Fibroblast of lung (primary cell): ENCODE measurements at regions not wholly inside any gene's neighbourhood (a gene's known extent, or its start where the extent isn't known, plus 50 kb on each side); places are given as distances from the start of the nearest gene placed in this dataset.
A peak's percentile ranks its signal among the peaks of the same experiment; 100 is the strongest.

Experiments
- DNase-seq, 2 donors: peaks; one replicate each; pipeline versions ENCODE4 v3.0.0 to v3.0.0-alpha.2; 2010; ENCODE audit warnings: low read depth in 2 of 2
- H2AFZ ChIP-seq: 2 replicates; pipeline ENCODE4 v1.5.1; 2012; ENCODE audit warnings: low read length, control low read depth, inconsistent platforms
- H3K27ac ChIP-seq: 2 replicates; pipeline ENCODE4 v1.5.1; 2011; ENCODE audit warnings: low read length, control low read depth; ENCODE audit not compliant: insufficient read depth
- H3K27me3 ChIP-seq: 2 replicates; pipeline ENCODE4 v1.5.1; 2011; ENCODE audit warnings: mild to moderate bottlenecking, low read length; ENCODE audit not compliant: control insufficient read depth, insufficient read depth
- H3K36me3 ChIP-seq: 2 replicates; pipeline ENCODE4 v1.5.1; 2011; ENCODE audit warnings: low read length; ENCODE audit not compliant: control insufficient read depth, insufficient read depth
- H3K4me1 ChIP-seq: 2 replicates; pipeline ENCODE4 v1.5.1; 2011; ENCODE audit warnings: low read length; ENCODE audit not compliant: control insufficient read depth, insufficient read depth; ENCODE audit errors: extremely low read depth
- H3K4me2 ChIP-seq: 2 replicates; pipeline ENCODE4 v1.5.1; 2011; ENCODE audit warnings: low read length, control low read depth; ENCODE audit not compliant: insufficient read depth; ENCODE audit errors: extremely low read depth
- H3K4me3 ChIP-seq, 4 experiments: fragments of 200-600 bp in 1 of 4; sonication (generic) in 1 of 4; replicated peaks in 1 of 4; 2 replicates each; pipeline ENCODE4 v1.5.1; 2011 to 2016; ENCODE audit warnings: low read length in 4 of 4, low read depth in 3 of 4, mild to moderate bottlenecking in 3 of 4, control low read depth in 2 of 4, inconsistent platforms in 1 of 4, mixed read lengths in 1 of 4; ENCODE audit not compliant: insufficient read depth in 1 of 4; ENCODE audit errors: control extremely low read depth in 1 of 4
- H3K79me2 ChIP-seq: 2 replicates; pipeline ENCODE4 v1.5.1; 2012; ENCODE audit warnings: mild to moderate bottlenecking, low read length, inconsistent platforms; ENCODE audit not compliant: control insufficient read depth, insufficient read depth
- H3K9ac ChIP-seq: 2 replicates; pipeline ENCODE4 v1.5.1; 2011; ENCODE audit warnings: mild to moderate bottlenecking, low read length, control low read depth; ENCODE audit not compliant: insufficient read depth
- H3K9me3 ChIP-seq: 2 replicates; pipeline ENCODE4 v1.5.1; 2012; ENCODE audit warnings: low read depth, low read length; ENCODE audit not compliant: control insufficient read depth, insufficient read depth
- H4K20me1 ChIP-seq: 2 replicates; pipeline ENCODE4 v1.5.1; 2011; ENCODE audit warnings: low read length; ENCODE audit not compliant: control insufficient read depth, insufficient read depth; ENCODE audit errors: extremely low read depth
- EZH2 ChIP-seq: IDR thresholded peaks from 2 replicates; pipeline ENCODE4 v1.5.1; 2012; ENCODE audit warnings: low read length, control low read depth, mild to moderate bottlenecking; ENCODE audit errors: missing control alignments
- TF ChIP-seq, protein P1 (sequence below), 2 donors: IDR thresholded peaks in 1 of 2; conservative IDR thresholded peaks in 1 of 2; 1 replicate in 1 of 2; 2 replicates in 1 of 2; pipeline ENCODE4 v1.5.1; 2011 to 2012; ENCODE audit warnings: low read length in 2 of 2, control low read depth in 1 of 2, inconsistent platforms in 1 of 2, low read depth in 1 of 2, mild to moderate bottlenecking in 1 of 2

DNA sequence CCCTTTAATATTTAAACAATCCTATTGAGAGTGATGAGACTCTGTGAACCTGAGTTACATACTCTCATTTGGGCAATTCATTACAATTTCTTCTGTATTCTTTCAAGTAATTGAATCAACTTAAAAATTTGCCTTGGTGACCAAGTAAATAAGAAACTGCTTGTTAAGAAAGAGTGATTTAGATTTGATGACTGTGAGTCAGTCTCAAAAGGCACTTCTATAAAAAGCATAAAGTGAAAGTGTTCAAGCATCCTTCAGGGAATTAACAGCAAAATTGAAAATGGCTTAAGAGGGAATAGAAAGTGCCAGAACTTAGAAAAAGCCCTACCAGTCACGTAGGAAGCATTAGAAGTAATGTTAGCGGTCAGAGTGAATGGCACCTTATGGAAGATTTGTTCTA is 654.7 kb downstream of the EPM2A start:
- H4K20me1 ChIP-seq: no peaks in the 10 kb centered on the region
- no peak overlapping the region for H2AFZ ChIP-seq
- H3K4me3 ChIP-seq: no peak overlapping the region
- no peaks in the 10 kb centered on the region for H3K36me3 ChIP-seq
- TF ChIP-seq EZH2: no peak
- TF ChIP-seq, protein P1, sequence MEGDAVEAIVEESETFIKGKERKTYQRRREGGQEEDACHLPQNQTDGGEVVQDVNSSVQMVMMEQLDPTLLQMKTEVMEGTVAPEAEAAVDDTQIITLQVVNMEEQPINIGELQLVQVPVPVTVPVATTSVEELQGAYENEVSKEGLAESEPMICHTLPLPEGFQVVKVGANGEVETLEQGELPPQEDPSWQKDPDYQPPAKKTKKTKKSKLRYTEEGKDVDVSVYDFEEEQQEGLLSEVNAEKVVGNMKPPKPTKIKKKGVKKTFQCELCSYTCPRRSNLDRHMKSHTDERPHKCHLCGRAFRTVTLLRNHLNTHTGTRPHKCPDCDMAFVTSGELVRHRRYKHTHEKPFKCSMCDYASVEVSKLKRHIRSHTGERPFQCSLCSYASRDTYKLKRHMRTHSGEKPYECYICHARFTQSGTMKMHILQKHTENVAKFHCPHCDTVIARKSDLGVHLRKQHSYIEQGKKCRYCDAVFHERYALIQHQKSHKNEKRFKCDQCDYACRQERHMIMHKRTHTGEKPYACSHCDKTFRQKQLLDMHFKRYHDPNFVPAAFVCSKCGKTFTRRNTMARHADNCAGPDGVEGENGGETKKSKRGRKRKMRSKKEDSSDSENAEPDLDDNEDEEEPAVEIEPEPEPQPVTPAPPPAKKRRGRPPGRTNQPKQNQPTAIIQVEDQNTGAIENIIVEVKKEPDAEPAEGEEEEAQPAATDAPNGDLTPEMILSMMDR (conservative IDR thresholded peaks at IDR 0.05 in 1 of 2, IDR thresholded peaks at IDR 0.05 in 1 of 2; ENCODE audit: low read depth in 1 of 2, low read length in 2 of 2): no peak
- H3K4me1 ChIP-seq: no peaks in the 10 kb centered on the region
- H3K27me3 ChIP-seq: no peaks in the 10 kb centered on the region
- H3K4me2 ChIP-seq: no peak overlapping the region
- DNase-seq: peak in 1 of 2 donors; percentile 9
- no peak overlapping the region for H3K9ac ChIP-seq
- H3K27ac ChIP-seq: no peak overlapping the region
- H3K9me3 ChIP-seq: no peaks in the 10 kb centered on the region
- no peaks in the 10 kb centered on the region for H3K79me2 ChIP-seq

DNA sequence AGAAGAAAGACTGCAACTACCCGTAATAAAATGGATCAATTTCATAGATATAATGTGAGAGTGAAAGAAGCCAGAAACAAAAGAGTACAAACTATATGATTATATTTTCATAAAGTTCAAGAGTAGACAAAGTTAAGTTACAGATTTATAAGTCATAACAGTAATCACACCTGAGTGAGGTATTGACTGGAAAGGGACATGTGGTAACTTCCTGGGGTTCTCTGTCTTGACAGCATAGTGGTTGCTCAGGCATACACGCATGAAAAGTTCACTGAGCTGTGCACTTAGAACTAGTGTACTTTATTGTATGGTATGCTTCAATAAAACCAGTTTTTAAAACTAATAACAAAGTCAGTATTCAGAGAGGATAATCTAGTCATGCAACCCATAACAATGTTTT is 653.6 kb downstream of the EPM2A start:
- H3K4me1 ChIP-seq: no peaks in the 10 kb centered on the region
- H3K79me2 ChIP-seq: no peaks in the 10 kb centered on the region
- no peak overlapping the region for H2AFZ ChIP-seq
- H3K27me3 ChIP-seq: no peaks in the 10 kb centered on the region
- no peak overlapping the region for H3K4me2 ChIP-seq
- H3K4me3 ChIP-seq: no peak overlapping the region
- no peak overlapping the region for H3K9ac ChIP-seq
- no peaks in the 10 kb centered on the region for H3K36me3 ChIP-seq
- H4K20me1 ChIP-seq: no peaks in the 10 kb centered on the region
- no peaks in the 10 kb centered on the region for H3K9me3 ChIP-seq
- DNase-seq: no peak
- TF ChIP-seq EZH2: no peak
- TF ChIP-seq, protein P1 (conservative IDR thresholded peaks at IDR 0.05 in 1 of 2, IDR thresholded peaks at IDR 0.05 in 1 of 2; ENCODE audit: low read depth in 1 of 2, low read length in 2 of 2): no peak
- H3K27ac ChIP-seq: no peak overlapping the region

GRCh38 chr6:145082359-145082758 is 653.0 kb downstream of the EPM2A start:
- H3K27me3 ChIP-seq: no peaks in the 10 kb centered on the region
- no peak overlapping the region for H3K4me3 ChIP-seq
- H3K79me2 ChIP-seq: no peaks in the 10 kb centered on the region
- DNase-seq: no peak
- H4K20me1 ChIP-seq: no peaks in the 10 kb centered on the region
- no peaks in the 10 kb centered on the region for H3K4me1 ChIP-seq
- no peak overlapping the region for H3K9ac ChIP-seq
- no peak for TF ChIP-seq EZH2
- TF ChIP-seq, protein P1 (conservative IDR thresholded peaks at IDR 0.05 in 1 of 2, IDR thresholded peaks at IDR 0.05 in 1 of 2; ENCODE audit: low read depth in 1 of 2, low read length in 2 of 2): no peak
- no peaks in the 10 kb centered on the region for H3K36me3 ChIP-seq
- no peak overlapping the region for H2AFZ ChIP-seq
- H3K4me2 ChIP-seq: no peak overlapping the region
- H3K27ac ChIP-seq: no peak overlapping the region
- no peaks in the 10 kb centered on the region for H3K9me3 ChIP-seq
